ENCODE measurements at regions not wholly inside any gene's neighbourhood (a gene's known extent, or its start where the extent isn't known, plus 50 kb on each side); places are given as distances from the start of the nearest gene placed in this dataset.

DNA sequence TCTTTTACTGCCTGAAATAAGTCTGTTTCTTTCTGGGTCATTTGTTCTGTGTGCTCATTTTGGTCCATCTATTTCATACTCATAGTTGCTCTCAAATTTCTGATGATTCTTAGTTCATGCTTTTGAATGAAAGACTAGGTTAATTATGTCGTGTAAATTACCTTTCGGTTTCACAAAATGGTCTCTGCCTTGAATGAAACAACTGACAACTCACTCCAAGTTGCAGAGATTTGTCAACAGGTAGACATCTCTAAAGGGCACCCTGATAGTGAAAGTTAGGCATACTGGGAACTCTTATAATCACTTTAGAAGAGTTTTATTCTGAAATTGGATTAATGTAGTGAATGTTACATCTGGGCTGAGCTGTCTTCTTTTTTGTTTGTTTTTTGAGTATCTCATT, 726.9 kb downstream of the PDHA2 start:
- Histone ChIP-seq H4K8ac (ENCODE audit: low read depth, low read length) (no peak overlapping the region), H3K27me3 (ENCODE audit: insufficient read depth, low read length) (no peaks in the 10 kb centered on the region), H2BK12ac (ENCODE audit: low read length) (no peak overlapping the region), H3K9me3 (ENCODE audit: insufficient read depth, low read depth, low read length) (no peaks in the 10 kb centered on the region), H4K91ac (ENCODE audit: low read depth, low read length) (no peak overlapping the region), H4K12ac (ENCODE audit: low read depth, low read length) (no peak overlapping the region), H3K9ac (ENCODE audit: low read length) (no peak overlapping the region), H3K79me1 (ENCODE audit: low read length) (no peaks in the 10 kb centered on the region), H3K23ac (ENCODE audit: low read length) (no peak overlapping the region), H2AK5ac (ENCODE audit: low read length) (no peak overlapping the region), H3K14ac (ENCODE audit: low read length) (no peak overlapping the region), H3K4me1 (ENCODE audit: control insufficient read depth in 1 of 2, insufficient read depth in 2 of 2, low read length in 2 of 2) (no peaks in the 10 kb centered on the region), H2BK120ac (ENCODE audit: insufficient read depth, low read length, poor library complexity) (no peak overlapping the region), H3K36me3 (ENCODE audit: control insufficient read depth in 1 of 2, insufficient read depth in 2 of 2, low read length in 2 of 2) (no peaks in the 10 kb centered on the region), H3K79me2 (ENCODE audit: control insufficient read depth, insufficient read depth, low read length, poor library complexity) (no peaks in the 10 kb centered on the region), H2AFZ (ENCODE audit: insufficient read depth, low read length, poor library complexity) (no peak overlapping the region), H3K27ac (ENCODE audit: low read depth, low read length) (no peak overlapping the region), H2BK5ac (ENCODE audit: low read depth, low read length, poor library complexity) (no peak overlapping the region), H3K4me3 (ENCODE audit: low read depth, low read length) (no peak overlapping the region), H3K4ac (ENCODE audit: low read depth, low read length) (no peak overlapping the region), H3K4me2 (ENCODE audit: low read length) (no peak overlapping the region), H3K18ac (ENCODE audit: low read length) (no peak overlapping the region)
- DNase-seq = no peak
- no CpG with 5 or more reads among the region's 2 CpGs for WGBS (ENCODE audit: extremely low coverage, insufficient coverage, insufficient read length)

DNA sequence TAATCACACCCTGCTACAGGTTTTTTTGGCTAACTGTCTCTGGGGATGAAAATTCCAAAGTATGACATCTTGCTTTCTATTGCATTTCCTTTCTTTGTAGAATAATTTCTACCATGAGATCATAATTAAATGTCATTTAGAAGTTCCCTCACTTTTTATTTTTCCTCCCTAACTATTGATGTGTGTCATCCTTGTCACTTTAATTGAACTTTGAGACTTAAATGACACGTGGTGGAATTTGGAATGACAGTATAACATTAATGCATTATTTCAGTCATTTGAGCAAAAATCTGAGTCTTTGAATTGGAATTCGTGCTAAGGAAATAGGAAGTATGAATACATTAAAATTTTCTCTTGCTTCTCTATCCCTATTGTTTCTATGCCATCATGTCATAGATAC, 745.4 kb downstream of the PDHA2 start:
- H3K14ac ChIP-seq (ENCODE audit: low read length) = no peak overlapping the region
- no peak overlapping the region for H2BK12ac ChIP-seq (ENCODE audit: low read length)
- H2AK5ac ChIP-seq (ENCODE audit: low read length) = no peak overlapping the region
- H3K9me3 ChIP-seq (ENCODE audit: insufficient read depth, low read depth, low read length) = no peaks in the 10 kb centered on the region
- H3K9ac ChIP-seq (ENCODE audit: low read length) = no peak overlapping the region
- no CpG with 5 or more reads among the region's 2 CpGs for WGBS (ENCODE audit: extremely low coverage, insufficient coverage, insufficient read length)
- no peak overlapping the region for H3K4me2 ChIP-seq (ENCODE audit: low read length)
- no peak overlapping the region for H3K27ac ChIP-seq (ENCODE audit: low read depth, low read length)
- no peak overlapping the region for H4K12ac ChIP-seq (ENCODE audit: low read depth, low read length)
- H3K4me1 ChIP-seq (ENCODE audit: control insufficient read depth in 1 of 2, insufficient read depth in 2 of 2, low read length in 2 of 2) = no peaks in the 10 kb centered on the region
- no peak overlapping the region for H2BK120ac ChIP-seq (ENCODE audit: insufficient read depth, low read length, poor library complexity)
- H2AFZ ChIP-seq (ENCODE audit: insufficient read depth, low read length, poor library complexity) = no peak overlapping the region
- no peak for DNase-seq
- H3K27me3 ChIP-seq (ENCODE audit: insufficient read depth, low read length) = no peaks in the 10 kb centered on the region
- no peaks in the 10 kb centered on the region for H3K36me3 ChIP-seq (ENCODE audit: control insufficient read depth in 1 of 2, insufficient read depth in 2 of 2, low read length in 2 of 2)
- H3K4ac ChIP-seq (ENCODE audit: low read depth, low read length) = no peak overlapping the region
- no peak overlapping the region for H3K23ac ChIP-seq (ENCODE audit: low read length)
- no peaks in the 10 kb centered on the region for H3K79me2 ChIP-seq (ENCODE audit: control insufficient read depth, insufficient read depth, low read length, poor library complexity)
- no peak overlapping the region for H2BK5ac ChIP-seq (ENCODE audit: low read depth, low read length, poor library complexity)
- H3K18ac ChIP-seq (ENCODE audit: low read length) = no peak overlapping the region
- H3K4me3 ChIP-seq (ENCODE audit: low read depth, low read length) = no peak overlapping the region
- H4K91ac ChIP-seq (ENCODE audit: low read depth, low read length) = no peak overlapping the region
- H4K8ac ChIP-seq (ENCODE audit: low read depth, low read length) = no peak overlapping the region
- no peaks in the 10 kb centered on the region for H3K79me1 ChIP-seq (ENCODE audit: low read length)

GRCh38 chr4:96593422-96593821, 753.5 kb downstream of the PDHA2 start:
- Histone ChIP-seq H3K9ac (ENCODE audit: low read length) (no peak overlapping the region), H3K36me3 (ENCODE audit: control insufficient read depth in 1 of 2, insufficient read depth in 2 of 2, low read length in 2 of 2) (no peaks in the 10 kb centered on the region), H3K4me2 (ENCODE audit: low read length) (no peak overlapping the region), H4K8ac (ENCODE audit: low read depth, low read length) (no peak overlapping the region), H2AFZ (ENCODE audit: insufficient read depth, low read length, poor library complexity) (no peak overlapping the region), H3K4me1 (ENCODE audit: control insufficient read depth in 1 of 2, insufficient read depth in 2 of 2, low read length in 2 of 2) (no peaks in the 10 kb centered on the region), H3K4ac (ENCODE audit: low read depth, low read length) (no peak overlapping the region), H3K18ac (ENCODE audit: low read length) (no peak overlapping the region), H2BK5ac (ENCODE audit: low read depth, low read length, poor library complexity) (no peak overlapping the region), H4K12ac (ENCODE audit: low read depth, low read length) (no peak overlapping the region), H3K23ac (ENCODE audit: low read length) (no peak overlapping the region), H4K91ac (ENCODE audit: low read depth, low read length) (no peak overlapping the region), H2AK5ac (ENCODE audit: low read length) (no peak overlapping the region), H3K79me1 (ENCODE audit: low read length) (no peaks in the 10 kb centered on the region), H3K27me3 (ENCODE audit: insufficient read depth, low read length) (no peaks in the 10 kb centered on the region), H3K27ac (ENCODE audit: low read depth, low read length) (no peak overlapping the region), H2BK120ac (ENCODE audit: insufficient read depth, low read length, poor library complexity) (no peak overlapping the region), H3K79me2 (ENCODE audit: control insufficient read depth, insufficient read depth, low read length, poor library complexity) (no peaks in the 10 kb centered on the region), H3K4me3 (ENCODE audit: low read depth, low read length) (no peak overlapping the region), H3K14ac (ENCODE audit: low read length) (no peak overlapping the region), H3K9me3 (ENCODE audit: insufficient read depth, low read depth, low read length) (no peaks in the 10 kb centered on the region), H2BK12ac (ENCODE audit: low read length) (no peak overlapping the region)
- no peak for DNase-seq
- no CpG with 5 or more reads among the region's 2 CpGs for WGBS (ENCODE audit: extremely low coverage, insufficient coverage, insufficient read length)

DNA sequence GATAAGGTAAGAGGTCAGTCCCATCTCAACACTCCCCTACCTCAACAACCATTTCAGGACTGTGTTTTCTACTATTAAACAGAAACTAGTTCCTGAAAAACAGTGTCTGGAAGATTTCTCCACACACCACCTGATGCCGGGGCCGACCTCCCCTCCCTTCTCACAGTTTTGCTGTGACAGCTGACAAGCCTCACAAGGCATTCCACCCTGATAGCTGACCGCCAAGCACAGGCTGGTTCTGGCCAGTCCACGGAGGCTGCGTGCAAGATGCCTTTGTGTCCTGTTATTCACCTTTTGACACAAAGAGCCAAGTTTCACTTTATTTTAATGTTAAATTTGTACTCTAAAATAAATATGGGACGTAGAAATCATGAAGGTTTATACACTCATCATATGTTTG, 758.6 kb downstream of the PDHA2 start:
- Histone ChIP-seq H3K9ac (ENCODE audit: low read length) (no peak overlapping the region), H3K27ac (ENCODE audit: low read depth, low read length) (no peak overlapping the region), H3K79me1 (ENCODE audit: low read length) (no peaks in the 10 kb centered on the region), H3K14ac (ENCODE audit: low read length) (no peak overlapping the region), H3K23ac (ENCODE audit: low read length) (no peak overlapping the region), H3K36me3 (ENCODE audit: control insufficient read depth in 1 of 2, insufficient read depth in 2 of 2, low read length in 2 of 2) (no peaks in the 10 kb centered on the region), H2AK5ac (ENCODE audit: low read length) (no peak overlapping the region), H3K18ac (ENCODE audit: low read length) (no peak overlapping the region), H3K4ac (ENCODE audit: low read depth, low read length) (no peak overlapping the region), H4K8ac (ENCODE audit: low read depth, low read length) (no peak overlapping the region), H3K27me3 (ENCODE audit: insufficient read depth, low read length) (no peaks in the 10 kb centered on the region), H3K9me3 (ENCODE audit: insufficient read depth, low read depth, low read length) (no peaks in the 10 kb centered on the region), H4K12ac (ENCODE audit: low read depth, low read length) (no peak overlapping the region), H2BK5ac (ENCODE audit: low read depth, low read length, poor library complexity) (no peak overlapping the region), H2AFZ (ENCODE audit: insufficient read depth, low read length, poor library complexity) (no peak overlapping the region), H3K79me2 (ENCODE audit: control insufficient read depth, insufficient read depth, low read length, poor library complexity) (no peaks in the 10 kb centered on the region), H2BK12ac (ENCODE audit: low read length) (no peak overlapping the region), H4K91ac (ENCODE audit: low read depth, low read length) (no peak overlapping the region), H2BK120ac (ENCODE audit: insufficient read depth, low read length, poor library complexity) (no peak overlapping the region), H3K4me2 (ENCODE audit: low read length) (no peak overlapping the region), H3K4me3 (ENCODE audit: low read depth, low read length) (no peak overlapping the region), H3K4me1 (ENCODE audit: control insufficient read depth in 1 of 2, insufficient read depth in 2 of 2, low read length in 2 of 2) (no peaks in the 10 kb centered on the region)
- DNase-seq = no peak
- no CpG with 5 or more reads among the region's 6 CpGs for WGBS (ENCODE audit: extremely low coverage, insufficient coverage, insufficient read length)

All from trophoblast cell (in vitro differentiated cells and primary cell).